HEK293T (cell line): ENCODE measurements at regions not wholly inside any gene's neighbourhood (a gene's known extent, or its start where the extent isn't known, plus 50 kb on each side); places are given as distances from the start of the nearest gene placed in this dataset.

Experiments
- BHLHE40 ChIP-seq: fragments of 450-650 bp; IDR thresholded peaks from 2 replicates; pipeline ENCODE4 v1.6.1; 2016; ENCODE audit warnings: mild to moderate bottlenecking, moderate library complexity, borderline replicate concordance
- CTBP1 ChIP-seq: fragments of 450-650 bp; IDR thresholded peaks from 2 replicates; pipeline ENCODE4 v1.6.1; 2016; ENCODE audit warnings: borderline replicate concordance
- ELF4 ChIP-seq: fragments of 450-650 bp; IDR thresholded peaks from 2 replicates; pipeline ENCODE4 v1.6.1; 2017; ENCODE audit warnings: antibody characterized with exemption
- FOXA1 ChIP-seq: fragments of 450-650 bp; IDR thresholded peaks from 2 replicates; pipeline ENCODE4 v1.6.1; 2016; ENCODE audit warnings: mild to moderate bottlenecking
- FOXK2 ChIP-seq: fragments of 450-650 bp; IDR thresholded peaks from 2 replicates; pipeline ENCODE4 v1.6.1; 2016; ENCODE audit warnings: mild to moderate bottlenecking
- FOXM1 ChIP-seq: fragments of 450-650 bp; IDR thresholded peaks from 2 replicates; pipeline ENCODE4 v1.6.1; 2017; ENCODE audit warnings: mild to moderate bottlenecking, borderline replicate concordance
- HDGF ChIP-seq: fragments of 450-650 bp; IDR thresholded peaks from 2 replicates; pipeline ENCODE4 v1.6.1; 2017; ENCODE audit warnings: antibody characterized with exemption, borderline replicate concordance
- L3MBTL2 ChIP-seq: fragments of 450-650 bp; conservative IDR thresholded peaks from 2 replicates; pipeline ENCODE4 v1.6.1; 2016; ENCODE audit warnings: mild to moderate bottlenecking
- NFRKB ChIP-seq: fragments of 450-650 bp; IDR thresholded peaks from 2 replicates; pipeline ENCODE4 v1.6.1; 2016; ENCODE audit warnings: mild to moderate bottlenecking, moderate library complexity
- SP1 ChIP-seq: fragments of 450-650 bp; IDR thresholded peaks from 2 replicates; pipeline ENCODE4 v1.6.1; 2017
- SUZ12 ChIP-seq: fragments of 450-650 bp; IDR thresholded peaks from 2 replicates; pipeline ENCODE4 v1.6.1; 2016; ENCODE audit warnings: mild to moderate bottlenecking
- ZNF384 ChIP-seq: fragments of 450-650 bp; IDR thresholded peaks from 2 replicates; pipeline ENCODE4 v1.6.1; 2016
- TF ChIP-seq, protein P1 (sequence below): fragments of 450-650 bp; IDR thresholded peaks from 2 replicates; pipeline ENCODE4 v1.6.1; 2016

DNA sequence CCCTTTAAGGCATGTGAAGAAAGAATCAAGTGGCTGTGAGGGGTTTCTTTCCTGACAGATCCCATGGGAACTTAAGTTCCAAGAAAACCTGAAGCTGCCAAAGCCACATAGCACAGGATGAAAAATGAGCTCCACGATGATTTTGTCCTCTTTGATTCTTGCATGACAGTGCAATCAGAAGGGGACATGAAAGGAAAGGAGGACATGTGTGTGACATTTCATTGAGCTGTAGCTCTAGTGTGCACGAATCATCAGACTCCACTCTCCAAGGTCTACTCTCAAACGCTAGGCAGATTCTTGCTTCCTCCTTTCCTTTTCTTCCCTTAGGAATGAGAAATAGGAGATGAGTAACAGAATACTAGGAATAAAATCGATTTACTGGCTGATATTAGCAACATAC is 142.0 kb downstream of the ZNF608 start:
- TF ChIP-seq SP1: no peak
- no peak for TF ChIP-seq FOXA1
- TF ChIP-seq ELF4: no peak
- TF ChIP-seq, protein P1, sequence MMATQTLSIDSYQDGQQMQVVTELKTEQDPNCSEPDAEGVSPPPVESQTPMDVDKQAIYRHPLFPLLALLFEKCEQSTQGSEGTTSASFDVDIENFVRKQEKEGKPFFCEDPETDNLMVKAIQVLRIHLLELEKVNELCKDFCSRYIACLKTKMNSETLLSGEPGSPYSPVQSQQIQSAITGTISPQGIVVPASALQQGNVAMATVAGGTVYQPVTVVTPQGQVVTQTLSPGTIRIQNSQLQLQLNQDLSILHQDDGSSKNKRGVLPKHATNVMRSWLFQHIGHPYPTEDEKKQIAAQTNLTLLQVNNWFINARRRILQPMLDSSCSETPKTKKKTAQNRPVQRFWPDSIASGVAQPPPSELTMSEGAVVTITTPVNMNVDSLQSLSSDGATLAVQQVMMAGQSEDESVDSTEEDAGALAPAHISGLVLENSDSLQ: no peak
- TF ChIP-seq ZNF384: no peak
- TF ChIP-seq NFRKB: no peak
- no peak for TF ChIP-seq FOXM1
- TF ChIP-seq FOXK2: no peak
- no peak for TF ChIP-seq BHLHE40
- TF ChIP-seq CTBP1: no peak
- TF ChIP-seq HDGF: no peak
- no peak for TF ChIP-seq SUZ12
- no peak for TF ChIP-seq L3MBTL2
